H9 (cell line): ENCODE measurements at regions not wholly inside any gene's neighbourhood (a gene's known extent, or its start where the extent isn't known, plus 50 kb on each side); places are given as distances from the start of the nearest gene placed in this dataset.
A peak's percentile ranks its signal among the peaks of the same experiment; 100 is the strongest.

Experiments
- DNase-seq: peaks from one replicate; pipeline ENCODE4 v3.0.0-alpha.2; 2017
- H2AFZ ChIP-seq: one replicate; pipeline ENCODE4 v1.6.1; 2013; ENCODE audit warnings: mild to moderate bottlenecking, low read length, control low read depth, moderate library complexity
- H2AK5ac ChIP-seq: 2 replicates; pipeline ENCODE4 v1.6.1; 2013; ENCODE audit warnings: low read length, control low read depth, mixed read lengths; ENCODE audit not compliant: insufficient read length
- H2BK120ac ChIP-seq: one replicate; pipeline ENCODE4 v1.6.1; 2013; ENCODE audit warnings: low read depth, mild to moderate bottlenecking, low read length, control low read depth, inconsistent platforms; ENCODE audit not compliant: poor library complexity, severe bottlenecking
- H2BK12ac ChIP-seq: 2 replicates; pipeline ENCODE4 v1.6.1; 2013; ENCODE audit warnings: low read length, control low read depth, mixed read lengths, low read depth; ENCODE audit not compliant: insufficient read length
- H2BK15ac ChIP-seq: 2 replicates; pipeline ENCODE4 v1.6.1; 2013; ENCODE audit warnings: low read depth, low read length, control low read depth
- H2BK20ac ChIP-seq: one replicate; pipeline ENCODE4 v1.6.1; 2013; ENCODE audit warnings: low read depth, mild to moderate bottlenecking, low read length, control low read depth, inconsistent platforms; ENCODE audit not compliant: poor library complexity, severe bottlenecking
- H2BK5ac ChIP-seq: 2 replicates; pipeline ENCODE4 v1.6.1; 2013; ENCODE audit warnings: low read length, control low read depth, mixed read lengths; ENCODE audit not compliant: insufficient read length
- H3K14ac ChIP-seq: 2 replicates; pipeline ENCODE4 v1.6.1; 2013; ENCODE audit warnings: low read length, control low read depth; ENCODE audit not compliant: insufficient read depth
- H3K18ac ChIP-seq: 2 replicates; pipeline ENCODE4 v1.6.1; 2013; ENCODE audit warnings: low read depth, mild to moderate bottlenecking, mixed read lengths, low read length, control low read depth; ENCODE audit not compliant: insufficient read length
- H3K23ac ChIP-seq: 2 replicates; pipeline ENCODE4 v1.6.1; 2013; ENCODE audit warnings: low read length, control low read depth, mixed read lengths, low read depth; ENCODE audit not compliant: insufficient read length
- H3K23me2 ChIP-seq: 2 replicates; pipeline ENCODE4 v1.6.1; 2013; ENCODE audit warnings: low read depth, mild to moderate bottlenecking, mixed read lengths, low read length, control low read depth; ENCODE audit not compliant: insufficient read length, poor library complexity, severe bottlenecking
- H3K27ac ChIP-seq: 2 replicates; pipeline ENCODE4 v1.5.1; 2013; ENCODE audit warnings: low read length, control low read depth, mixed read lengths, low read depth; ENCODE audit not compliant: insufficient read length
- H3K27me3 ChIP-seq: 2 replicates; pipeline ENCODE4 v1.6.1; 2013; ENCODE audit warnings: low read length, control low read depth, inconsistent platforms; ENCODE audit not compliant: insufficient read depth
- H3K4ac ChIP-seq: 2 replicates; pipeline ENCODE4 v1.6.1; 2013; ENCODE audit warnings: low read depth, mild to moderate bottlenecking, control low read depth, inconsistent platforms, low read length, moderate library complexity
- H3K4me1 ChIP-seq: 2 replicates; pipeline ENCODE4 v1.6.1; 2013; ENCODE audit warnings: low read length, control low read depth, inconsistent platforms; ENCODE audit not compliant: insufficient read depth
- H3K4me2 ChIP-seq: 2 replicates; pipeline ENCODE4 v1.6.1; 2013; ENCODE audit warnings: low read length, control low read depth, mixed read lengths; ENCODE audit not compliant: insufficient read length, insufficient read depth
- H3K56ac ChIP-seq: 2 replicates; pipeline ENCODE4 v1.6.1; 2013; ENCODE audit warnings: low read depth, mild to moderate bottlenecking, mixed read lengths, low read length, control low read depth; ENCODE audit not compliant: insufficient read length
- H3K79me1 ChIP-seq: 2 replicates; pipeline ENCODE4 v1.6.1; 2013; ENCODE audit warnings: low read depth, mild to moderate bottlenecking, moderate library complexity, low read length, control low read depth, inconsistent platforms; ENCODE audit not compliant: insufficient read depth, poor library complexity, severe bottlenecking
- H3K79me2 ChIP-seq: 2 replicates; pipeline ENCODE4 v1.6.1; 2013; ENCODE audit warnings: low read length, control low read depth, inconsistent platforms; ENCODE audit not compliant: insufficient read depth
- H3K9ac ChIP-seq: 2 replicates; pipeline ENCODE4 v1.6.1; 2013; ENCODE audit warnings: low read length, control low read depth, mixed read lengths; ENCODE audit not compliant: insufficient read length; ENCODE audit errors: extremely low read depth
- H3K9me3 ChIP-seq: one replicate; pipeline ENCODE4 v1.6.1; 2013; ENCODE audit warnings: low read depth, low read length, inconsistent platforms; ENCODE audit not compliant: control insufficient read depth
- H3T11ph ChIP-seq: one replicate; pipeline ENCODE4 v1.6.1; 2013; ENCODE audit warnings: mild to moderate bottlenecking, low read length, control low read depth, inconsistent platforms
- H4K20me1 ChIP-seq: one replicate; pipeline ENCODE4 v1.6.1; 2013; ENCODE audit not compliant: control insufficient read depth, insufficient read length, insufficient read depth
- H4K5ac ChIP-seq: 2 replicates; pipeline ENCODE4 v1.6.1; 2013; ENCODE audit warnings: low read depth, mild to moderate bottlenecking, mixed read lengths, low read length, control low read depth; ENCODE audit not compliant: insufficient read length
- H4K8ac ChIP-seq: replicated peaks from 2 replicates; pipeline ENCODE4 v1.6.1; 2013; ENCODE audit warnings: low read length, control low read depth, mixed read lengths, low read depth; ENCODE audit not compliant: insufficient read length
- H4K91ac ChIP-seq: 2 replicates; pipeline ENCODE4 v1.6.1; 2013; ENCODE audit warnings: low read depth, mild to moderate bottlenecking, moderate library complexity, mixed read lengths, low read length, control low read depth; ENCODE audit not compliant: insufficient read length
- H3K27ac Mint-ChIP-seq, 3 experiments: 2 replicates in 2 of 3; 3 replicates in 1 of 3; pipeline ENCODE4 v1.8.0; 2020 to 2021; ENCODE audit warnings: mixed read lengths in 3 of 3, mild to moderate bottlenecking in 1 of 3, moderate library complexity in 1 of 3
- H3K27me3 Mint-ChIP-seq: 2 replicates; pipeline ENCODE4 v1.8.0; 2021; ENCODE audit warnings: low read depth, mild to moderate bottlenecking, moderate library complexity, mixed read lengths
- H3K36me3 Mint-ChIP-seq, 3 experiments: 2 replicates in 2 of 3; 3 replicates in 1 of 3; pipeline ENCODE4 v1.8.0; 2020 to 2021; ENCODE audit warnings: low read depth in 3 of 3, mixed read lengths in 3 of 3; ENCODE audit not compliant: insufficient read depth in 1 of 3
- H3K4me1 Mint-ChIP-seq, 2 experiments: 2 replicates each; pipeline ENCODE4 v1.8.0; 2020; ENCODE audit warnings: mixed read lengths in 2 of 2
- H3K4me3 Mint-ChIP-seq, 2 experiments: 2 replicates in 1 of 2; 3 replicates in 1 of 2; pipeline ENCODE4 v1.8.0; 2020 to 2021; ENCODE audit warnings: mild to moderate bottlenecking in 2 of 2, mixed read lengths in 2 of 2, moderate library complexity in 1 of 2
- H3K9me3 Mint-ChIP-seq, 2 experiments: 2 replicates in 1 of 2; 3 replicates in 1 of 2; pipeline ENCODE4 v1.8.0; 2020; ENCODE audit warnings: mild to moderate bottlenecking in 2 of 2, mixed read lengths in 2 of 2, moderate library complexity in 1 of 2
- WGBS: extraction: QIAGEN DNeasy Blood & Tissue Kit; methylation state at CpG from one replicate; pipeline ENCODE4 v1.1.7; 2013; ENCODE audit warnings: missing lambda C conversion rate, low lambda C conversion rate, mixed read lengths; ENCODE audit not compliant: insufficient read length; ENCODE audit errors: extremely low coverage; 5-methylcytosine and 5-hydroxymethylcytosine counted together
- TF ChIP-seq, protein P1 (sequence below): fragments of 200-600 bp; sonication (generic); conservative IDR thresholded peaks from 3 replicates; pipeline ENCODE4 v1.8.0; 2021; ENCODE audit warnings: antibody characterized with exemption, mild to moderate bottlenecking

DNA sequence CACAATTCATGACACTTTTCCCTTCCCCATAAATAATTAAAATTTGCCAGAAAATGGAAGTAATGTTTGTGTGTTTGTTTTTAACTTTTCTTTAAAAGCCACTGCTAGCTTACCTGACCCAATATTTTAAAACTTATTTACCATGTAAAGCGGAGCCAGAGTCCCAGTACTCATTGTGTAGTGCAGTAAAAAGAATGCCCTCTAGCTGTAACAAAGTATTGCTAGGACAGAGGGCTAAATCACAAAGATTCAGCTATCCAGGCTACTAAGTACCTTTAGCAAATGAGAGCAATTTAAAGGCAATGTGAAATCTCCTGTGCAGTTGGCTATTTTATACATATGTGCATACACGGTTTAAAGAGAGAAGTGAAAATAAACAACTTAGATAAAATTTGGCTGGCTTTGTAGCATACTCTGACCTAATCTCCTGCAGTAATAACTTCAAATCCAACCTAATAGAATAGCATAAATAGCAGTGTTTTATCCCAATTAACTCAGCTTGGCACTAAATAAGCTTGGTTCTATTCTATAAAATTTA lies 997.4 kb upstream of the PIK3C3 start:
- Histone ChIP-seq H3K27me3 (no peaks in the 10 kb centered on the region), H4K5ac (no peak overlapping the region), H2BK12ac (no peak overlapping the region), H2AK5ac (no peak overlapping the region), H2BK15ac (no peak overlapping the region), H3K14ac (no peak overlapping the region), H3K56ac (no peak overlapping the region), H4K20me1 (no peaks in the 10 kb centered on the region), H2BK20ac (no peak overlapping the region), H3K4me2 (no peak overlapping the region), H3K9ac (no peak overlapping the region), H2AFZ (no peak overlapping the region), H2BK120ac (no peak overlapping the region), H3K79me2 (no peaks in the 10 kb centered on the region), H4K91ac (no peak overlapping the region), H3K27ac (no peak overlapping the region), H3K4me1 (no peaks in the 10 kb centered on the region), H3T11ph (no peak overlapping the region), H3K18ac (no peak overlapping the region), H3K23ac (no peak overlapping the region), H3K23me2 (no peaks in the 10 kb centered on the region), H4K8ac (no peak overlapping the region), H3K9me3 (no peaks in the 10 kb centered on the region), H2BK5ac (no peak overlapping the region), H3K79me1 (no peaks in the 10 kb centered on the region), H3K4ac (no peak overlapping the region)
- Mint-ChIP-seq H3K27ac (no peak overlapping the region), H3K4me1 (peaks cover 2 to 7% of the 10 kb centered on the region in 2 experiments; a peak in 3 of 4 replicates), H3K4me3 (no peak overlapping the region), H3K36me3 (peaks cover 1 to 18% (median 6%) of the 10 kb centered on the region in 3 experiments; a peak in 4 of 7 replicates), H3K9me3 (peaks cover 13 to 15% of the 10 kb centered on the region in 2 experiments), H3K27me3 (no peaks in the 10 kb centered on the region)
- no peak for DNase-seq
- TF ChIP-seq, protein P1, sequence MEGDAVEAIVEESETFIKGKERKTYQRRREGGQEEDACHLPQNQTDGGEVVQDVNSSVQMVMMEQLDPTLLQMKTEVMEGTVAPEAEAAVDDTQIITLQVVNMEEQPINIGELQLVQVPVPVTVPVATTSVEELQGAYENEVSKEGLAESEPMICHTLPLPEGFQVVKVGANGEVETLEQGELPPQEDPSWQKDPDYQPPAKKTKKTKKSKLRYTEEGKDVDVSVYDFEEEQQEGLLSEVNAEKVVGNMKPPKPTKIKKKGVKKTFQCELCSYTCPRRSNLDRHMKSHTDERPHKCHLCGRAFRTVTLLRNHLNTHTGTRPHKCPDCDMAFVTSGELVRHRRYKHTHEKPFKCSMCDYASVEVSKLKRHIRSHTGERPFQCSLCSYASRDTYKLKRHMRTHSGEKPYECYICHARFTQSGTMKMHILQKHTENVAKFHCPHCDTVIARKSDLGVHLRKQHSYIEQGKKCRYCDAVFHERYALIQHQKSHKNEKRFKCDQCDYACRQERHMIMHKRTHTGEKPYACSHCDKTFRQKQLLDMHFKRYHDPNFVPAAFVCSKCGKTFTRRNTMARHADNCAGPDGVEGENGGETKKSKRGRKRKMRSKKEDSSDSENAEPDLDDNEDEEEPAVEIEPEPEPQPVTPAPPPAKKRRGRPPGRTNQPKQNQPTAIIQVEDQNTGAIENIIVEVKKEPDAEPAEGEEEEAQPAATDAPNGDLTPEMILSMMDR, result peak; percentile 40
- no CpG with 5 or more reads among the region's 2 CpGs for WGBS
